ENCODE measurements at regions not wholly inside any gene's neighbourhood (a gene's known extent, or its start where the extent isn't known, plus 50 kb on each side); places are given as distances from the start of the nearest gene placed in this dataset.

- DNase-seq (ENCODE audit: low spot score), result no peak
These were observed 258.9 kb downstream of the METTL4 start for GRCh38 chr18:2312440-2312839.

GRCh38 chr18:2313332-2313731 is 258.0 kb downstream of the METTL4 start:
- DNase-seq (ENCODE audit: low spot score), result no peak

GRCh38 chr18:2316082-2316750 is 255.1 kb downstream of the METTL4 start:
- no peak for DNase-seq (ENCODE audit: low spot score)

- DNase-seq (ENCODE audit: low spot score), result no peak
These were observed 254.3 kb downstream of the METTL4 start for GRCh38 chr18:2316751-2317696.

- no peak for DNase-seq (ENCODE audit: low spot score)
These were observed 246.8 kb downstream of the METTL4 start for GRCh38 chr18:2324459-2324858.

- DNase-seq (ENCODE audit: low spot score), result no peak
These were observed 245.9 kb downstream of the METTL4 start for GRCh38 chr18:2325308-2325849.

GRCh38 chr18:2325933-2326332 is 245.4 kb downstream of the METTL4 start:
- DNase-seq (ENCODE audit: low spot score), result no peak

- DNase-seq (ENCODE audit: low spot score), result no peak
These were observed 244.3 kb downstream of the METTL4 start for GRCh38 chr18:2326999-2327398.

GRCh38 chr18:2330764-2331163 is 240.5 kb downstream of the METTL4 start:
- no peak for DNase-seq (ENCODE audit: low spot score)

GRCh38 chr18:2331491-2331890 is 239.8 kb downstream of the METTL4 start:
- no peak for DNase-seq (ENCODE audit: low spot score)

GRCh38 chr18:2336690-2337392 is 234.5 kb downstream of the METTL4 start:
- no peak for DNase-seq (ENCODE audit: low spot score)

GRCh38 chr18:2337552-2338141 is 233.7 kb downstream of the METTL4 start:
- DNase-seq (ENCODE audit: low spot score), result peak; percentile 53

GRCh38 chr18:2338601-2339000 is 232.7 kb downstream of the METTL4 start:
- DNase-seq (ENCODE audit: low spot score), result no peak

- no peak for DNase-seq (ENCODE audit: low spot score)
These were observed 231.0 kb downstream of the METTL4 start for GRCh38 chr18:2340335-2340734.

GRCh38 chr18:2348003-2348402 is 223.3 kb downstream of the METTL4 start:
- DNase-seq (ENCODE audit: low spot score), result no peak

- no peak for DNase-seq (ENCODE audit: low spot score)
These were observed 220.0 kb downstream of the METTL4 start for GRCh38 chr18:2351126-2351850.

GRCh38 chr18:2354292-2354691 is 217.0 kb downstream of the METTL4 start:
- DNase-seq (ENCODE audit: low spot score), result no peak

GRCh38 chr18:2356906-2357305 is 214.4 kb downstream of the METTL4 start:
- no peak for DNase-seq (ENCODE audit: low spot score)

- no peak for DNase-seq (ENCODE audit: low spot score)
These were observed 210.4 kb downstream of the METTL4 start for GRCh38 chr18:2360861-2361260.

- no peak for DNase-seq (ENCODE audit: low spot score)
These were observed 203.2 kb downstream of the METTL4 start for GRCh38 chr18:2368102-2368501.

GRCh38 chr18:2376707-2377106 is 194.6 kb downstream of the METTL4 start:
- no peak for DNase-seq (ENCODE audit: low spot score)

Measured in iPS-NIHi11 (cell line).